Stomach (tissue), 8 donors: ENCODE measurements at regions not wholly inside any gene's neighbourhood (a gene's known extent, or its start where the extent isn't known, plus 50 kb on each side); places are given as distances from the start of the nearest gene placed in this dataset.

Experiments used
- DNase-seq, 2 donors: peaks; one replicate each; pipeline versions ENCODE4 v3.0.0 to v3.0.0-alpha.2; 2013 to 2019
- H3K27ac ChIP-seq, 5 donors: fragments of 200-600 bp in 4 of 5; sonication (generic) in 4 of 5; one replicate each; pipeline ENCODE4 v1.5.1; 2013 to 2019; ENCODE audit warnings: mild to moderate bottlenecking in 1 of 5, moderate library complexity in 1 of 5
- H3K27me3 ChIP-seq, 3 donors: fragments of 200-600 bp; sonication (generic); one replicate each; pipeline ENCODE4 v1.5.1; 2017 to 2019; ENCODE audit warnings: mixed run types in 1 of 3
- H3K36me3 ChIP-seq, 4 donors: fragments of 200-600 bp; sonication (generic); 1 replicate in 3 of 4; 2 replicates in 1 of 4; pipeline ENCODE4 v1.5.1; 2016 to 2019
- H3K4me1 ChIP-seq, 4 donors: fragments of 200-600 bp; sonication (generic); one replicate each; pipeline ENCODE4 v1.5.1; 2016 to 2019
- H3K4me3 ChIP-seq, 4 donors: fragments of 200-600 bp; sonication (generic) in 3 of 4; one replicate each; pipeline ENCODE4 v1.5.1; 2016 to 2019; ENCODE audit warnings: mild to moderate bottlenecking in 1 of 4
- H3K9me3 ChIP-seq, 4 donors: fragments of 200-600 bp; sonication (generic); one replicate each; pipeline ENCODE4 v1.5.1; 2016 to 2019
- EP300 ChIP-seq: sonication (generic); formaldehyde crosslinking; IDR thresholded peaks from one replicate; pipeline ENCODE4 v1.6.1; 2017; ENCODE audit warnings: antibody characterized with exemption
- POLR2A ChIP-seq, 4 donors: fragments of 450-650 bp; IDR thresholded peaks; one replicate each; pipeline ENCODE4 v1.6.1; 2016; ENCODE audit warnings: antibody characterized with exemption in 4 of 4, control low read depth in 2 of 4, mild to moderate bottlenecking in 1 of 4, moderate library complexity in 1 of 4
- POLR2AphosphoS5 ChIP-seq, 3 donors: sonication (generic); formaldehyde crosslinking; IDR thresholded peaks; one replicate each; pipeline ENCODE4 v1.6.1; 2016; ENCODE audit warnings: antibody characterized with exemption in 3 of 3
- WGBS, 5 donors: extraction: QIAGEN DNeasy Blood & Tissue Kit in 3 of 5; methylation state at CpG; one replicate each; pipeline versions ENCODE4 v1.1.5 to v1.1.7; 2013 to 2018; 5-methylcytosine and 5-hydroxymethylcytosine counted together
- intact Hi-C: fragments of 100-400 bp; cut with DNase I; formaldehyde crosslinking; loops from one replicate; pipeline ENCODE4 v1.15.1; 2023; ENCODE audit warnings: low total_unique reads
- TF ChIP-seq, protein P1 (sequence below), 7 experiments: fragments of 450-650 bp in 4 of 7; fragments of 200-600 bp in 3 of 7; sonication (generic) in 3 of 7; IDR thresholded peaks; one replicate each; pipeline ENCODE4 v1.5.1; 2016 to 2019; ENCODE audit warnings: antibody characterized with exemption in 7 of 7, control low read depth in 2 of 7, mild to moderate bottlenecking in 1 of 7
- donor health status: healthy with polysubstance abuse.
- donor health status: Bipolar disorder and iron deficiency.
- donor health status: healthy.

DNA sequence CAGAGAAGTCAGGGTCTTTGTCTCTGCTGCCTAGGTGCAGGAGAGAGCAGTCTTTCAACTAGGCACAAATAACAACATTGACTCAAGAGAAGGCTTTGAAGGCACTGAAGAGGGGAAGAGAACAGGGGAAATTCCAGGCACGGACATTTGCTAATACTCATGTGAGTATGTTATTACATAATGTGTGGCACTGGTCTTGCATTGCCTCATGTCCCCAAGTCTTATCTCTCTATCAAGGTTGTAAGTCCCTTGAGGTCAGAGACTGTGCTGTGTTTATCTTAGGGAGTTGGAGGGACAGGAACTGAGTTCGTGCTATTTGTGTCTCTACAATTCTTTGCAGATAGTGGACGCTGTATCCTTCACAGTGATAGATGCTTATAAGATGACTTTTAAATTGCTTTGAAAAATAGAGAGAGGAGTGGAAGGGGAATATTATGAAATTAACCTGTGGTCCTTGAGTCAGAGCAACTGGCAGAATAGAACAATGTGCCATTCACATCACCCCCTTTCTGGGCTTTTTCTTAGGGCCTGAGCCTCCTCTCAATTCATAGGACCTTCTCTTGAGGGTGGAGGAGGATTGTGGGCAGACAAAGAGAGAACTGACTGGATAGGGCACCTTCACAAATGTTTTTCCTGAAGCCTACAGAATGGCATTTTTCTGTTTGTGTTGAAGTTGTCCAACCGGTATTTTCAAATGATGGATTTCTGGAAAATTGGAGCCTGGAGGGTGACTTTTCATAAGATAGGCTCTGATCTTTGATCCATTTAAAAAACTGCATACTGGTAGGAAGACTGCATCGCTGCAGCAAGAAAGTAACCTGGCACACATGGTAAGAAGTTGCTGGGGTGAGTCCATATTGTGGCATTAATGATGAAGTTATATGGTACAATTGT is 96.6 kb upstream of the CXCR4 start:
- WGBS, 5 donors = 28 to 46% (median 36%) methylated on average over 5 of the region's 5 CpGs
- Histone ChIP-seq H3K36me3 (no peaks in the 10 kb centered on the region), H3K9me3 (no peaks in the 10 kb centered on the region), H3K4me1 (peaks cover 0 to 16% (median 8%) of the 10 kb centered on the region in 4 donors), H3K27me3 (no peaks in the 10 kb centered on the region), H3K27ac (peak overlapping the region in 1 of 5 donors; percentile 40), H3K4me3 (no peak overlapping the region)
- intact Hi-C loops = no loop called here
- DNase-seq = no peak
- TF ChIP-seq EP300 (no peak), POLR2AphosphoS5 (IDR thresholded peaks at IDR 0.05) (peak in 1 of 3 donors; percentile 40)

DNA sequence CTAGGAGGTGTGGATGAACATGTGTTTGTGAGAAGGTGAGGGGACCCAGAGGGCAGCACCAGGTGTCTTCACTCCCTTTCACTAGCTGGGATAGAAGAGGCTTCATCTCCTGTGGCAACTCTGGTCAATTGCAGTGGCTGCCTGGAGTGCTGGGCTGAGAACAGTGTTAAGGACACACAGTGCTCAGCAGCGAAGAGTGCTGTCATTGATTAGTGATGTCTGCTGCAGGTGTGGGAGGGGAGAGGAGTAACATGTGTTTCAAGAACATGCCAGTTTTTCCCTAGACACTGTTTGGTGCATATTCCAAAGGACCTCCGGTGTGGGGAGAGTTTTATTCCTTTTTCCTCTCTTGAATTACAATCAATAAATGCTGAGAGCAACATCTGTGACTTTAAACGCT is 95.9 kb upstream of the CXCR4 start:
- Histone ChIP-seq H3K4me3 (no peak overlapping the region), H3K36me3 (no peaks in the 10 kb centered on the region), H3K27me3 (no peaks in the 10 kb centered on the region), H3K27ac (peak overlapping the region in 2 of 5 donors; percentile 18 to 40), H3K4me1 (peaks cover 0 to 16% (median 8%) of the 10 kb centered on the region in 4 donors), H3K9me3 (no peaks in the 10 kb centered on the region)
- intact Hi-C loops = no loop called here
- TF ChIP-seq, protein P1, sequence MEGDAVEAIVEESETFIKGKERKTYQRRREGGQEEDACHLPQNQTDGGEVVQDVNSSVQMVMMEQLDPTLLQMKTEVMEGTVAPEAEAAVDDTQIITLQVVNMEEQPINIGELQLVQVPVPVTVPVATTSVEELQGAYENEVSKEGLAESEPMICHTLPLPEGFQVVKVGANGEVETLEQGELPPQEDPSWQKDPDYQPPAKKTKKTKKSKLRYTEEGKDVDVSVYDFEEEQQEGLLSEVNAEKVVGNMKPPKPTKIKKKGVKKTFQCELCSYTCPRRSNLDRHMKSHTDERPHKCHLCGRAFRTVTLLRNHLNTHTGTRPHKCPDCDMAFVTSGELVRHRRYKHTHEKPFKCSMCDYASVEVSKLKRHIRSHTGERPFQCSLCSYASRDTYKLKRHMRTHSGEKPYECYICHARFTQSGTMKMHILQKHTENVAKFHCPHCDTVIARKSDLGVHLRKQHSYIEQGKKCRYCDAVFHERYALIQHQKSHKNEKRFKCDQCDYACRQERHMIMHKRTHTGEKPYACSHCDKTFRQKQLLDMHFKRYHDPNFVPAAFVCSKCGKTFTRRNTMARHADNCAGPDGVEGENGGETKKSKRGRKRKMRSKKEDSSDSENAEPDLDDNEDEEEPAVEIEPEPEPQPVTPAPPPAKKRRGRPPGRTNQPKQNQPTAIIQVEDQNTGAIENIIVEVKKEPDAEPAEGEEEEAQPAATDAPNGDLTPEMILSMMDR (IDR thresholded peaks at IDR 0.05) = no peak
- no peak for TF ChIP-seq POLR2AphosphoS5 (IDR thresholded peaks at IDR 0.05)
- no peak for TF ChIP-seq POLR2A (IDR thresholded peaks at IDR 0.05)
- no peak for TF ChIP-seq EP300
- WGBS, 5 donors = 58 to 86% (median 64%) methylated on average over 3 of the region's 3 CpGs
- no peak for DNase-seq

DNA sequence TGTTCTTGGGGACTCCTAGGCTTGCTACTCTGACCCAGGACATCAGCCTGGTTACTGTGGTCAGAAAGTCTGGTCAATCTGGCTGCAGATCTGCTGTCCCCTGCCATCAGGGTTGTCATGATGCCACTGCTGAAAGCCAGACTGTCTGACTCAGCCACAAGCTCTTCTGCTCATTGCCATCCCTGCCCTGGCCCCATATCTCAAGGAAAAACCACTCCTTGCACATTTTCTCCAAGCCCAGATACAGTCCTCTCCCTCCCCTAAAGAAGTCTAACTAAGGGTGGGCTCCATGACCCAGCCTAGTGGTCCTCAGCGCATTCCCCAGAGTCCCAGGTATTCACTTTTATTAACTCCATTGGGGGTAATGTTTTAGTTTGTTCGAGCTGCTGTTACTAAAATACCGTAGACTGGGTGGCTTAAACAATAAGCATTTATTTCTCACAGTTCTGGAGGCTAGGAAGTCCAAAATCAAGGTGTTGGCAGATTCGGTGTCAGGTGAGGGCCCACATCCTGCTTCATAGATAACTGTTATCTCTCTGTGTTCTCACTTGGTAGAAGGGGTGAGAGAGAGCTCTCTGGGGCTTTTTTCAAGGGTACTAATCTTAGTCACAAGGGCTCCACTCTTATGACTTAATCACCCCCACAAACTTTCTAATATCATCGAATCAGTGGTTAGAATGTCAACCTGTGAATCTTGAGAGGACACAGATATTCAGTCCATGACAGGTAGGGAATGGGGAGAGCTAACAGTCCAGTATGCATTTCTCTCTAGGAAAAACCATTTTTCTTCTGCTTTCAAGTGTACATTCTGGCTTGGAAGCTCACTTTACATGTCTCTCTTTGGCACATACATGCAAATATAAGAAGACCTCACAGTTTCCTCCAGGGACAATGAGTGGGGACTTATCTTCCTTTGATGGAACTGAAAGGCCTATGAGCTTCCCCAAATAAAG is 94.8 kb upstream of the CXCR4 start:
- intact Hi-C loops = no loop called here
- 47 to 71% (median 56%) methylated on average over 5 of the region's 5 CpGs for WGBS, 5 donors
- no peaks in the 10 kb centered on the region for H3K9me3 ChIP-seq
- H3K4me1 ChIP-seq = peaks cover 0 to 16% (median 8%) of the 10 kb centered on the region in 4 donors
- H3K4me3 ChIP-seq = no peak overlapping the region
- TF ChIP-seq POLR2AphosphoS5 (IDR thresholded peaks at IDR 0.05) (no peak), EP300 (no peak), POLR2A (IDR thresholded peaks at IDR 0.05) (no peak)
- TF ChIP-seq, protein P1 (IDR thresholded peaks at IDR 0.05) = no peak
- no peak for DNase-seq
- no peaks in the 10 kb centered on the region for H3K27me3 ChIP-seq
- H3K27ac ChIP-seq = no peak overlapping the region
- no peaks in the 10 kb centered on the region for H3K36me3 ChIP-seq

DNA sequence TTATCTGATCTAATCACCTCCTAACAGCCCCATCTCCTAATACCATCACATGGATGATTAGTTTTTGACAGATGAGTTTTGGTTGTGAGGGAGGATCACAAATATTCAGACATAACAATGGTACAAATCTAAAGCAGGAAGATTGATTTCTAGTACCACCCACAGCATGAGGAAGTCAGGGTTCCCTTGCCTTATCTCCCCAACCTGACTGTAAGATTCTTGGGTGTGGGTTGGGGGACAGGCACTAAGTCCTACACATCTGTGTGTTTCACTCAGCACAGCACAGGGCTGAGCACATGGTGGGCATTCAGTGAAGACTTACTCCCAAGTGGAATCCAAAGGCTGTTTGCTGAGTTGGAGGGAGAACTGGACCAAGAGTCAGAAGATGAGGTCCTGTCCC is 93.8 kb upstream of the CXCR4 start:
- Histone ChIP-seq H3K27ac (no peak overlapping the region), H3K36me3 (no peaks in the 10 kb centered on the region), H3K4me1 (peaks cover 0 to 22% (median 8%) of the 10 kb centered on the region in 4 donors), H3K27me3 (no peaks in the 10 kb centered on the region), H3K9me3 (no peaks in the 10 kb centered on the region), H3K4me3 (no peak overlapping the region)
- DNase-seq = no peak
- TF ChIP-seq EP300 = no peak
- TF ChIP-seq POLR2A (IDR thresholded peaks at IDR 0.05) = no peak
- no peak for TF ChIP-seq POLR2AphosphoS5 (IDR thresholded peaks at IDR 0.05)
- TF ChIP-seq, protein P1 (IDR thresholded peaks at IDR 0.05) = no peak
- intact Hi-C loops = no loop called here
